Ishikawa (cell line): ENCODE measurements at regions not wholly inside any gene's neighbourhood (a gene's known extent, or its start where the extent isn't known, plus 50 kb on each side); places are given as distances from the start of the nearest gene placed in this dataset.

ENCODE experiments used
- CEBPB ChIP-seq: IDR thresholded peaks from 2 replicates; pipeline ENCODE4 v1.6.1; 2012
- EGR1 ChIP-seq: IDR thresholded peaks from 2 replicates; pipeline ENCODE4 v1.6.1; 2012
- EP300 ChIP-seq: IDR thresholded peaks from 2 replicates; pipeline ENCODE4 v1.6.1; 2012; ENCODE audit warnings: borderline replicate concordance
- RAD21 ChIP-seq: IDR thresholded peaks from 2 replicates; pipeline ENCODE4 v1.6.1; 2012; ENCODE audit warnings: low read depth
- TAF1 ChIP-seq: IDR thresholded peaks from 2 replicates; pipeline ENCODE4 v1.6.1; 2012; ENCODE audit warnings: low read depth, mild to moderate bottlenecking
- TF ChIP-seq, protein P1 (sequence below): IDR thresholded peaks from 2 replicates; pipeline ENCODE4 v1.6.1; 2012
- TF ChIP-seq, protein P2 (sequence below): IDR thresholded peaks from 2 replicates; pipeline ENCODE4 v1.6.1; 2012; ENCODE audit warnings: low read depth, mild to moderate bottlenecking

DNA sequence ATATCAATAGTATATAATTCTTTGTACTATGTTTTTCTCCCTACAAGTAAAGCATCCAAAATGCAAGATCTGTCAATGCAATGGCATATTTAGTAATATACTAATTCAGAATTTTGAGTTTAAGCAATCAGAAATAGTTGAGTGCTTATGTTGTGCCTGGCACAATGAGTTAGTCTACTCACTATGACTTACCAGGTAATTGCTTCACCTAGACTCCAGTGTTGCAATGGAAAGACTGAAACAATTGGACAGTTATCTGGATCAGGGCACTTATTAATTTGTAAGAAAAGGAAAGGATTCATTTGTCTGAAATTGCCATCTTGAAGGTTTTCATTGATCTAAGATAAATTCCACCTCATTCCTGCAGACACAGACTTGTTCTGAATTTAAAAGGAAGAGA is 97.6 kb upstream of the TCF4 start:
- TF ChIP-seq, protein P1, sequence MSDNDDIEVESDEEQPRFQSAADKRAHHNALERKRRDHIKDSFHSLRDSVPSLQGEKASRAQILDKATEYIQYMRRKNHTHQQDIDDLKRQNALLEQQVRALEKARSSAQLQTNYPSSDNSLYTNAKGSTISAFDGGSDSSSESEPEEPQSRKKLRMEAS = no peak
- TF ChIP-seq CEBPB (no peak), EP300 (no peak), EGR1 (no peak), TAF1 (no peak), RAD21 (no peak)
- TF ChIP-seq, protein P2, sequence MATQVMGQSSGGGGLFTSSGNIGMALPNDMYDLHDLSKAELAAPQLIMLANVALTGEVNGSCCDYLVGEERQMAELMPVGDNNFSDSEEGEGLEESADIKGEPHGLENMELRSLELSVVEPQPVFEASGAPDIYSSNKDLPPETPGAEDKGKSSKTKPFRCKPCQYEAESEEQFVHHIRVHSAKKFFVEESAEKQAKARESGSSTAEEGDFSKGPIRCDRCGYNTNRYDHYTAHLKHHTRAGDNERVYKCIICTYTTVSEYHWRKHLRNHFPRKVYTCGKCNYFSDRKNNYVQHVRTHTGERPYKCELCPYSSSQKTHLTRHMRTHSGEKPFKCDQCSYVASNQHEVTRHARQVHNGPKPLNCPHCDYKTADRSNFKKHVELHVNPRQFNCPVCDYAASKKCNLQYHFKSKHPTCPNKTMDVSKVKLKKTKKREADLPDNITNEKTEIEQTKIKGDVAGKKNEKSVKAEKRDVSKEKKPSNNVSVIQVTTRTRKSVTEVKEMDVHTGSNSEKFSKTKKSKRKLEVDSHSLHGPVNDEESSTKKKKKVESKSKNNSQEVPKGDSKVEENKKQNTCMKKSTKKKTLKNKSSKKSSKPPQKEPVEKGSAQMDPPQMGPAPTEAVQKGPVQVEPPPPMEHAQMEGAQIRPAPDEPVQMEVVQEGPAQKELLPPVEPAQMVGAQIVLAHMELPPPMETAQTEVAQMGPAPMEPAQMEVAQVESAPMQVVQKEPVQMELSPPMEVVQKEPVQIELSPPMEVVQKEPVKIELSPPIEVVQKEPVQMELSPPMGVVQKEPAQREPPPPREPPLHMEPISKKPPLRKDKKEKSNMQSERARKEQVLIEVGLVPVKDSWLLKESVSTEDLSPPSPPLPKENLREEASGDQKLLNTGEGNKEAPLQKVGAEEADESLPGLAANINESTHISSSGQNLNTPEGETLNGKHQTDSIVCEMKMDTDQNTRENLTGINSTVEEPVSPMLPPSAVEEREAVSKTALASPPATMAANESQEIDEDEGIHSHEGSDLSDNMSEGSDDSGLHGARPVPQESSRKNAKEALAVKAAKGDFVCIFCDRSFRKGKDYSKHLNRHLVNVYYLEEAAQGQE = no peak
